VCaP (cell line): ENCODE measurements at regions not wholly inside any gene's neighbourhood (a gene's known extent, or its start where the extent isn't known, plus 50 kb on each side); places are given as distances from the start of the nearest gene placed in this dataset.

Experiments
- H3K27ac ChIP-seq: fragments of 450-650 bp; 2 replicates; pipeline ENCODE4 v1.5.1; 2017
- CTCF ChIP-seq: fragments of 450-650 bp; conservative IDR thresholded peaks from 2 replicates; pipeline ENCODE4 v1.5.1; 2017; ENCODE audit warnings: mild to moderate bottlenecking, moderate library complexity

- no peak for TF ChIP-seq CTCF
- H3K27ac ChIP-seq, result no peak overlapping the region
Observed at GRCh38 chr4:35138449-35138848, 1105.9 kb downstream of the ARAP2 start.

- no peak overlapping the region for H3K27ac ChIP-seq
- no peak for TF ChIP-seq CTCF
Observed at GRCh38 chr4:35147761-35148160, 1096.6 kb downstream of the ARAP2 start.

GRCh38 chr4:35151816-35152572 lies 1092.3 kb downstream of the ARAP2 start:
- H3K27ac ChIP-seq, result no peak overlapping the region
- TF ChIP-seq CTCF, result peak; percentile 85

- no peak for TF ChIP-seq CTCF
- no peak overlapping the region for H3K27ac ChIP-seq
Observed at GRCh38 chr4:35163168-35163567, 1081.1 kb downstream of the ARAP2 start.

- TF ChIP-seq CTCF, result no peak
- no peak overlapping the region for H3K27ac ChIP-seq
Observed at GRCh38 chr4:35164063-35164462, 1080.3 kb downstream of the ARAP2 start.

- no peak overlapping the region for H3K27ac ChIP-seq
- no peak for TF ChIP-seq CTCF
Observed at GRCh38 chr4:35166466-35166865, 1077.8 kb downstream of the ARAP2 start.

- H3K27ac ChIP-seq, result no peak overlapping the region
- no peak for TF ChIP-seq CTCF
Observed at GRCh38 chr4:35167385-35167784, 1076.9 kb downstream of the ARAP2 start.
